Neural cell (in vitro differentiated cells): ENCODE measurements at regions not wholly inside any gene's neighbourhood (a gene's known extent, or its start where the extent isn't known, plus 50 kb on each side); places are given as distances from the start of the nearest gene placed in this dataset.

ENCODE experiments used
- H2AFZ ChIP-seq: fragments of 200-600, 300-800 bp; sonication (generic), shearing (Covaris generic); 2 replicates; pipeline ENCODE4 v1.6.0; 2014; ENCODE audit warnings: low read depth, mild to moderate bottlenecking, antibody characterized with exemption, low read length, moderate library complexity
- H3F3A ChIP-seq: fragments of 200-600 bp; shearing (Covaris generic); 2 replicates; pipeline ENCODE4 v1.6.1; 2016; ENCODE audit warnings: mild to moderate bottlenecking, moderate library complexity, mixed read lengths, antibody characterized with exemption, low read length; ENCODE audit not compliant: insufficient read depth, poor library complexity, severe bottlenecking
- H3K27ac ChIP-seq: fragments of 200-600, 300-800 bp; sonication (generic), shearing (Covaris generic); 2 replicates; pipeline ENCODE4 v1.5.1; 2014; ENCODE audit warnings: mild to moderate bottlenecking, low read length, moderate library complexity
- H3K27me3 ChIP-seq: fragments of 300-800, 200-600 bp; sonication (generic), shearing (Covaris generic); 2 replicates; pipeline ENCODE4 v1.6.0; 2014; ENCODE audit warnings: mild to moderate bottlenecking, low read depth, low read length, moderate library complexity; ENCODE audit not compliant: insufficient read depth
- H3K36me3 ChIP-seq: fragments of 300-800, 200-600 bp; sonication (generic), shearing (Covaris generic); 2 replicates; pipeline ENCODE4 v1.5.1; 2014; ENCODE audit warnings: mild to moderate bottlenecking, antibody characterized with exemption, low read length, moderate library complexity; ENCODE audit not compliant: insufficient read depth
- H3K4me2 ChIP-seq: fragments of 300-800, 200-600 bp; sonication (generic), shearing (Covaris generic); 2 replicates; pipeline ENCODE4 v1.6.0; 2014; ENCODE audit warnings: mild to moderate bottlenecking, low read length
- H3K4me3 ChIP-seq: fragments of 300-800, 200-600 bp; sonication (generic), shearing (Covaris generic); 2 replicates; pipeline ENCODE4 v1.5.1; 2014; ENCODE audit warnings: mild to moderate bottlenecking, low read length, moderate library complexity
- H3K79me2 ChIP-seq: fragments of 200-600 bp; shearing (Covaris generic); replicated peaks from 2 replicates; pipeline ENCODE4 v1.6.0; 2014; ENCODE audit warnings: mild to moderate bottlenecking, low read length, moderate library complexity; ENCODE audit not compliant: insufficient read depth
- H3K9ac ChIP-seq: fragments of 300-800, 200-600 bp; sonication (generic), shearing (Covaris generic); 2 replicates; pipeline ENCODE4 v1.6.1; 2016; ENCODE audit warnings: mild to moderate bottlenecking, low read length, mixed read lengths
- H3K9me2 ChIP-seq: fragments of 200-600 bp; shearing (Covaris generic); 2 replicates; pipeline ENCODE4 v1.6.1; 2016; ENCODE audit warnings: mild to moderate bottlenecking, low read length, mixed read lengths; ENCODE audit not compliant: insufficient read depth
- H3K9me3 ChIP-seq: fragments of 200-600, 300-800 bp; sonication (generic), shearing (Covaris generic); 2 replicates; pipeline ENCODE4 v1.6.1; 2016; ENCODE audit warnings: mild to moderate bottlenecking, mixed run types, low read length, moderate library complexity, mixed read lengths
- H4K20me1 ChIP-seq: fragments of 200-600 bp; shearing (Covaris generic); 2 replicates; pipeline ENCODE4 v1.6.1; 2016; ENCODE audit warnings: mild to moderate bottlenecking, mixed run types; ENCODE audit not compliant: insufficient read depth
- CTCF ChIP-seq: fragments of 450-650 bp; IDR thresholded peaks from 2 replicates; pipeline ENCODE4 v1.5.1; 2014; ENCODE audit warnings: antibody characterized with exemption, mild to moderate bottlenecking, moderate library complexity; ENCODE audit not compliant: poor library complexity, severe bottlenecking
- EP300 ChIP-seq: fragments of 450-650 bp; conservative IDR thresholded peaks from 2 replicates; pipeline ENCODE4 v1.6.1; 2014; ENCODE audit warnings: antibody characterized with exemption, mild to moderate bottlenecking, moderate library complexity; ENCODE audit not compliant: poor library complexity, severe bottlenecking
- EZH2 ChIP-seq: fragments of 200-600, 300-800 bp; shearing (Covaris generic), sonication (generic); IDR thresholded peaks from 2 replicates; pipeline ENCODE4 v1.6.1; 2014; ENCODE audit warnings: antibody characterized with exemption, low read length, borderline replicate concordance, mild to moderate bottlenecking; ENCODE audit not compliant: insufficient read depth, poor library complexity, severe bottlenecking
- MXI1 ChIP-seq: fragments of 450-650 bp; conservative IDR thresholded peaks from 2 replicates; pipeline ENCODE4 v1.6.1; 2014; ENCODE audit warnings: antibody characterized with exemption, mild to moderate bottlenecking; ENCODE audit not compliant: poor library complexity, severe bottlenecking
- POLR2AphosphoS5 ChIP-seq: IDR thresholded peaks from 2 replicates; pipeline ENCODE4 v1.6.1; 2012
- RAD21 ChIP-seq: fragments of 450-650 bp; conservative IDR thresholded peaks from 2 replicates; pipeline ENCODE4 v1.6.1; 2014; ENCODE audit warnings: antibody characterized with exemption, mild to moderate bottlenecking, moderate library complexity
- REST ChIP-seq: IDR thresholded peaks from 2 replicates; pipeline ENCODE4 v1.6.1; 2012; ENCODE audit warnings: borderline replicate concordance
- SMC3 ChIP-seq: fragments of 450-650 bp; conservative IDR thresholded peaks from 2 replicates; pipeline ENCODE4 v1.6.1; 2014; ENCODE audit warnings: antibody characterized with exemption, mild to moderate bottlenecking, moderate library complexity; ENCODE audit not compliant: poor library complexity
- TAF1 ChIP-seq: IDR thresholded peaks from 2 replicates; pipeline ENCODE4 v1.6.1; 2012; ENCODE audit warnings: low read depth

GRCh38 chr7:136326045-136326609 is 349.0 kb upstream of the MTPN start:
- Histone ChIP-seq H4K20me1 (no peaks in the 10 kb centered on the region), H3K9me3 (no peaks in the 10 kb centered on the region), H3K4me3 (no peak overlapping the region), H3K4me2 (no peak overlapping the region), H3K9me2 (no peaks in the 10 kb centered on the region), H3F3A (no peaks in the 10 kb centered on the region), H3K9ac (no peak overlapping the region), H2AFZ (no peak overlapping the region), H3K79me2 (no peaks in the 10 kb centered on the region), H3K27ac (no peak overlapping the region), H3K27me3 (no peaks in the 10 kb centered on the region), H3K36me3 (no peaks in the 10 kb centered on the region)
- no peak for TF ChIP-seq SMC3
- peak; percentile 17 for TF ChIP-seq POLR2AphosphoS5
- no peak for TF ChIP-seq CTCF
- TF ChIP-seq TAF1: no peak

GRCh38 chr7:136325578-136325977 is 348.4 kb upstream of the MTPN start:
- Histone ChIP-seq H2AFZ (no peak overlapping the region), H3K27ac (no peak overlapping the region), H3K9me2 (no peaks in the 10 kb centered on the region), H3K4me2 (no peak overlapping the region), H3K79me2 (no peaks in the 10 kb centered on the region), H3K9me3 (no peaks in the 10 kb centered on the region), H3F3A (no peaks in the 10 kb centered on the region), H3K27me3 (no peaks in the 10 kb centered on the region), H3K36me3 (no peaks in the 10 kb centered on the region), H3K4me3 (no peak overlapping the region), H3K9ac (no peak overlapping the region), H4K20me1 (no peaks in the 10 kb centered on the region)
- TF ChIP-seq POLR2AphosphoS5 (no peak), EZH2 (no peak), MXI1 (no peak), EP300 (no peak), TAF1 (no peak), SMC3 (no peak), REST (no peak)

- Histone ChIP-seq H3K9ac (no peak overlapping the region), H3F3A (no peaks in the 10 kb centered on the region), H3K9me3 (no peaks in the 10 kb centered on the region), H3K27me3 (no peaks in the 10 kb centered on the region), H4K20me1 (no peaks in the 10 kb centered on the region), H3K36me3 (no peaks in the 10 kb centered on the region), H3K4me3 (no peak overlapping the region), H3K4me2 (no peak overlapping the region), H3K27ac (no peak overlapping the region), H3K79me2 (no peaks in the 10 kb centered on the region), H2AFZ (no peak overlapping the region), H3K9me2 (no peaks in the 10 kb centered on the region)
- TF ChIP-seq SMC3: no peak
- no peak for TF ChIP-seq MXI1
- TF ChIP-seq REST: no peak
- no peak for TF ChIP-seq POLR2AphosphoS5
- TF ChIP-seq EZH2: no peak
- no peak for TF ChIP-seq RAD21
- no peak for TF ChIP-seq TAF1
- no peak for TF ChIP-seq CTCF
- no peak for TF ChIP-seq EP300
Observed at GRCh38 chr7:136325027-136325426, 347.9 kb upstream of the MTPN start.
